Left forelimb (tissue), 1 donor: ENCODE measurements at regions not wholly inside any gene's neighbourhood (a gene's known extent, or its start where the extent isn't known, plus 50 kb on each side); places are given as distances from the start of the nearest gene placed in this dataset.
"Not testable (repeated sequence)": the region's sequence is repeated elsewhere in the genome, so short reads cannot be mapped to it uniquely, and the experiment has no call there.

Experiments
- DNase-seq: peaks from one replicate; pipeline ENCODE4 v3.0.0-alpha.2; 2018; ENCODE audit warnings: low spot score

GRCh38 chr2:175684466-175684865, 317.6 kb downstream of the LNPK start:
- DNase-seq: no peak

GRCh38 chr2:175679728-175680127, 322.3 kb downstream of the LNPK start:
- no peak for DNase-seq

GRCh38 chr2:175679231-175679630, 322.8 kb downstream of the LNPK start:
- DNase-seq: no peak

DNA sequence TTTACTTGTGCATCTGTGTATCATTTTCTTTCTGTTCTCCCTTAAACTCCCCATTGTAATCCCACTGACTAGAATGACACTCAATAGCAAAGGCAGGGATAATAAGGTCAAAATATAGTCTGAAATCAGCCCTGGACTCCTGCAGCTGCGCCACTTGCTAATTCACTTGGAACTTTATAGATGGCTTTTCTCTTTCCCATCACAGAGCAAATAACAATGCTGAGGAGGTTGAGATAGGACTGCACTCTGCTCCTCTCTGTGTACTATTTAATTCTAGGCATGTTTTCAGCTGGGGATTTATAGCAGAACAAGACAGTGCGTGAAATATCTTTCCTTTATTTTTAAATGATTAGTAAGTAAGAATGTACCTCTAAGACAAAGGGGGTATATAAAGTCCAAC, 324.2 kb downstream of the LNPK start:
- no peak for DNase-seq

GRCh38 chr2:175676813-175677212, 325.3 kb downstream of the LNPK start:
- no peak for DNase-seq

DNA sequence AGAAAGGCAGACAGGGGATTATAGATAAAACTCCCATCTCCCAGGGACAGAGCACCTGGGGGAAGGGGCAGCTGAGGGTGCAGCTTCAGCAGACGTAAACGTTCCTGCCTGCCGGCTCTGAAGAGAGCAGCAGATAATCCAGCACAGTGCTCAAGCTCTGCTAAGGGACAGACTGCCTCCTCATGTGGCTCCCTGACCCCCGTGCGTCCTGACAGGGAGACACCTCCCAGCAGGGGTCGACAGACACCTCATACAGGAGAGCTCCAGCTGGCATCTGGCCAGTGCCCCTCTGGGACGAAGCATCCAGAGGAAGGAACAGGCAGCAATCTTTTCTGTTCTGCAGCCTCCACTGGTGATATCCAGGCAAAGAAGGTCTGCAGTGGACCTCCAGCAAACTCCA, 333.3 kb downstream of the LNPK start:
- DNase-seq: not testable (repeated sequence)

- no peak for DNase-seq
Measured at GRCh38 chr2:175662335-175662734, 339.7 kb downstream of the LNPK start.

GRCh38 chr2:175648577-175649063, 353.4 kb downstream of the LNPK start:
- DNase-seq: no peak

- peak; percentile 65 for DNase-seq
Measured at GRCh38 chr2:175647058-175647457, 355.0 kb downstream of the LNPK start.

DNA sequence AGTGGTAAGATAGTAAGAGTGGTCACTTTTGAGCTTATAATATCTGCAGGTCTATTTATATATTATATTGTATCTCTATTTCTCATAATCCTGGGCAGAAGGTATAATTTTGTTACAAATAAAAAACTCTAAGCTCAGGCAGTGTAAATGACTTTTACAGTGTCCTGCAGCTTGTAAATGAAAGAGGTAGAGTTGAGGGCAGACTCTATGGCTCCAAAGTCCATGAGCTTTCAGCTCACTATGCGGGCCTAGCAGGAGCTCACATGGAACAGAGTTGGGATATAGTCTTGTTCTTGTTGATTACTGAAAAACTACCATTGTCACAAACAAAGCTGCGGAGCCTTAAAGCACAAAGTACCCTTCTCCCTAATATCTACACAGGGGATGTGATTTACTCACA, 361.4 kb downstream of the LNPK start:
- DNase-seq: no peak

- no peak for DNase-seq
Measured at GRCh38 chr2:175633227-175633626, 368.8 kb downstream of the LNPK start.

DNA sequence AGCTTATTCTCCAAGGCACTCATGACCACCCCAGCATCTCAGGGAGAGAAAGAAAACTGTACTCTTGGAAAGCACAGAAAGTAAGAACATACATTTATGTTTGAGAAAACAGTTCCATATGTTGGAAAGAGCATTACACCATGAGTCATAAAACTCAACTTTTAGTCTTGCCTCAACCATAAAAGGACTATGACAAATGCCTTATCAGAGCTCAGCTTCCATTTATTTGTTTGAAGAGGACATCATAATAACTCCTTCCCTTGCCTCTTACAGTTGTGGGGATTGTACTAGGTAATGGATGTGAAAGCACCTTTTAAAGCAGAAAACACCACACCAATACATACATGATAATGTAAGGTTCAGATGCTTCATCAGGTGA, 370.8 kb downstream of the LNPK start:
- DNase-seq: no peak

DNA sequence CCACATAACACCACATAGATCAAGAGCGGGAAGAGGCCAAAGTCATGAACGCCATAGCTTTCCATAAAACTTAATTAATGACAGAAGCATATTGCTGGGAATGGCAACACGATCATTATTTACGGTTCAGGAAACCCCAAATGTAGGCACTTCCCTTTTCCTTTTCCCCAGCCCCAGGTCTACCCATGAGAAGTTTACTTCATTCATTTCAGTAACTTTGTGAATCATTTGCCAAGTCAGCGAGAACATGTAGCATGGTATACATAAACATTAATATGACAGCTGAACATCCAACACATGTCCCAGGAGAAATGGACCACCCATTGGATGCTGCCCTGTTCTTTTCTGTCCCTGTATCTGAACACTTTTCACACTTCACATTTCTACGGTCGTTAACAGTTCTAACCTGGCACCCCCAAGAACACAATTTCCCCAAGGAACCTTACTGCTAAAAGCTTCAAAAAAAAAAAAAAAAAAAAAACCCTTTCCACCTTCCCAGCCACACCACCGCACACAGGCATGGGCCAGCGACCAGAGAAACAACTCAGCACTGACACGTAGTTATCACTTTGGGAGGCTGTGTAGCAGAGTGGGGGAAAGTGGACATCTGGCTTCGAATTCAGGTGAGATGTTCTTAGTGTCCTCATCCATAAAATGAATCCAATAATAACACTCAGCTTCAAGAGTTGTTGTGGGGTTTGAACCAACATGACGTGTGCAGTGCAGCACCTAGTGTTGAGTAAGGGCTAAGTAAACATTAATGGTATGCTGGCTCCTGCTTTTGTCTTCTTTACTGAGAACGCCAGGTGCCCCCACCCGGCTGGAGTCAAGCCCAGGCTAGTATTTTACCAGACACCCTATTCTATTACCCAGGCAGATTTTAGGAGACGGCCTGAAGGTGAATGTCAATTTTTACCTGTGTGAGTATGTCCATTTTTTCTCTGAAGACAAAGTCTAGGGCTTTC, 371.5 kb downstream of the LNPK start:
- DNase-seq: no peak

GRCh38 chr2:175628243-175628642, 373.8 kb downstream of the LNPK start:
- DNase-seq: no peak

DNA sequence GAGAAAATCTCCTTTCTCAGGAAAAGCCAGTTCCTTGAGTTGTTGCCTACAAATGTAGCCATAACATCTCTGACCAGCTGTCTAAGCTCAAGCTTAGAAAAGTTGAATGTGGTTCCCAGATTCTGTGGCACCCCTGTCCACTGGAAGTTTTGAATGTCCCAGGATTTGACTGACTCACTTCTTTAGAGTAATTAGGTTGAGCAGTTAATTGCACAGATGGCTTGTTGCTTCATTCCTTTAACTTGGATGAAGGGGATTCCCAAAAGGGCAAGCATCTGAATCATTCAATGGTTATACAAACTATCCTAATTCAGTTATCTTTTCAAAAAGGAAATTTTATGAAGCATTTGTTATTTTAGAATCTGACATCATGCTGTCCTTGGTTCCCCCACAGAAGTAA, 374.7 kb downstream of the LNPK start:
- DNase-seq: no peak

GRCh38 chr2:175626796-175627195, 375.3 kb downstream of the LNPK start:
- no peak for DNase-seq

DNA sequence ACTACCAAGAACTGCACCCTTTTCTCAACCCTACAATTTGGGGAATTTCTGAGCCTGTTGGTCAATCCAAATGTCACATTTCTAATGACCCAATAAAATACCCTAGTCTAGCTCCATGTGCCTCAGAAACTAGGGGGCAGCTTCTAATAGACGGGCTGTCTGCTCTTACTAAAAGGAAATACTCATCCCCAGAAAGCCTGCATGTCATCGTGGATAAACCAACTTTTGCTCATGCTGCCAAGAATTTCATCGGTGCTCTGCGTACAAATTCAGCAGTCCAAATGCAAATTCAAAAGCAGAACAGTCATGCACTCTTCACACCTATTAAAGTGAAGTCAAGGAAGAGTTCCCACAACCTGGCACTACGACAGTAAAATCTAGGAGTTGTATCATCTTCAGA, 377.3 kb downstream of the LNPK start:
- DNase-seq: no peak

- no peak for DNase-seq
Measured at GRCh38 chr2:175624211-175624761, 377.8 kb downstream of the LNPK start.

- no peak for DNase-seq
Measured at GRCh38 chr2:175621821-175622220, 380.2 kb downstream of the LNPK start.

- DNase-seq: no peak
Measured at GRCh38 chr2:175620106-175620505, 382.0 kb downstream of the LNPK start.

DNA sequence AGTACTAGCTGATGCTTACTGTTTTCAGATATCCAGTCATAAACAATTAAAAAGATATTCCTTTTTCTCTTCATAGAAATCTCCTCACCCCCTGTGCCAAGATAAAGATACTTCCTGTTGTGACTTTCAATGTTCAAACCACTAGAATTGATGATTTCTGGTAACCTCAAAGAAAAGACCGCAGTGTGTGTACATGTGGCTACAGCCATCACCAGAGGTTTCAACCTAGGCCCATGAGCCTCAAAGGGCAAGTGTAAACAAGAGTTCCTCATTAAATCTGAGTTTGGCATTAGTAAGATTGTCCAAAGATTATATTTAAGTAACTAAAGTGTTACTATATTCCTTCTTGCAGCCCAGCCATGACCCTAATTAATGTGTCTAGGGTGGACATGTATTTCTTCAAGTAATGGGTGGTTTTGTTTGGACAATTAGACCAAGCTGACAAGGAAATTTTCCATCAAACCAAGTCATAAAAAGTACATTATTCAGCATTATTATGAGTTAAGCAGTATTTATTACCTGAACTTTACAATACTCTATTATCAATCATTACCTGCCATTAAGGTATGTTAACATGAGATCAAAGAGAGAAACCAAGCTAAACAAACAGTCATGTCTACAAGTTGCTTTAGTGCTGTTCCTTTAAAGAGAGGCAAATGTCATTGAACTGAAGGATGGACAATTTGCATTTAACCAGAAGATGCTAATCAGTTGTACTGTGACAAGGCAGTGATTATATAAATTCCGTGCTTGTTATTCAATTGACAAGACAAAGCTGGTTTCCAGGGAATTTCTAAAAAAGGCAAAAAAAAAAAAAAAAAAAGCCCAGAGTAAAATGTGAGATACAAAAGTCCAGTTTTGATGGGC, 382.7 kb downstream of the LNPK start:
- DNase-seq: no peak

DNA sequence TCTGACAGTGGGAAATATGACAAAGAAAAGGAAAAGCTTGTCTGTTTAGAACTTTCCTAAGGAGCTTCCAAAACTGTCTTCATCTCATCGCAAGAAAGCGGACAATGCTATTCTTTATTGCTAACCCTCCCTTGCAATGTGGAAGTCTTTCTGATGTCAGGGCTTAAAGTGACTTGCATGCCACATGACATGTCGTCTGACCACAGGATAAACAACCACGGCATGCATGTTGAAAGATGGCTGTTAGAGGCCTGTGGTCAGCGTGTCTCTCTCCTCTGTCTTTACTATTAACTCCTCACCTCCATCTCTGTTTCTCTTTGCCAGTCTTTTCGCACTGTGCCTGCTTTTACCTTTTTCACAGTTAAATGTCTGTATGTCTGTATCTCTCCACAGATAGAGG, 389.8 kb downstream of the LNPK start:
- no peak for DNase-seq
